ENCODE measurements at regions not wholly inside any gene's neighbourhood (a gene's known extent, or its start where the extent isn't known, plus 50 kb on each side); places are given as distances from the start of the nearest gene placed in this dataset.

- TF ChIP-seq TAF1 (IDR thresholded peaks at IDR 0.05; ENCODE audit: borderline replicate concordance, insufficient read depth, low read length) = no peak
- no peak for TF ChIP-seq FOXP2 (optimal IDR thresholded peaks at IDR 0.05; ENCODE audit: borderline replicate concordance, extremely low read depth, extremely low read length, insufficient read depth)
- no peak for TF ChIP-seq REST (IDR thresholded peaks at IDR 0.05; ENCODE audit: insufficient read depth in 1 of 2, low read depth in 2 of 2, low read length in 2 of 2)
- no peak for TF ChIP-seq POLR2AphosphoS5 (IDR thresholded peaks at IDR 0.05; ENCODE audit: low read depth, low read length)
- TF ChIP-seq SIN3A (IDR thresholded peaks at IDR 0.05; ENCODE audit: borderline replicate concordance, insufficient read depth, low read length) = no peak
These were observed 790.5 kb downstream of the MCTP2 start for GRCh38 chr15:95021816-95022215.

GRCh38 chr15:95024351-95024750 lies 793.0 kb downstream of the MCTP2 start:
- no peak for TF ChIP-seq TAF1 (IDR thresholded peaks at IDR 0.05; ENCODE audit: borderline replicate concordance, insufficient read depth, low read length)
- TF ChIP-seq REST (IDR thresholded peaks at IDR 0.05; ENCODE audit: insufficient read depth in 1 of 2, low read depth in 2 of 2, low read length in 2 of 2) = no peak
- TF ChIP-seq FOXP2 (optimal IDR thresholded peaks at IDR 0.05; ENCODE audit: borderline replicate concordance, extremely low read depth, extremely low read length, insufficient read depth) = no peak
- TF ChIP-seq POLR2AphosphoS5 (IDR thresholded peaks at IDR 0.05; ENCODE audit: low read depth, low read length) = no peak
- no peak for TF ChIP-seq SIN3A (IDR thresholded peaks at IDR 0.05; ENCODE audit: borderline replicate concordance, insufficient read depth, low read length)

- TF ChIP-seq TAF1 (IDR thresholded peaks at IDR 0.05; ENCODE audit: borderline replicate concordance, insufficient read depth, low read length) (no peak), REST (IDR thresholded peaks at IDR 0.05; ENCODE audit: insufficient read depth in 1 of 2, low read depth in 2 of 2, low read length in 2 of 2) (no peak), SIN3A (IDR thresholded peaks at IDR 0.05; ENCODE audit: borderline replicate concordance, insufficient read depth, low read length) (no peak), FOXP2 (optimal IDR thresholded peaks at IDR 0.05; ENCODE audit: borderline replicate concordance, extremely low read depth, extremely low read length, insufficient read depth) (no peak), POLR2AphosphoS5 (IDR thresholded peaks at IDR 0.05; ENCODE audit: low read depth, low read length) (no peak)
These were observed 794.8 kb downstream of the MCTP2 start for GRCh38 chr15:95025924-95026728.

GRCh38 chr15:95027981-95028380 lies 796.6 kb downstream of the MCTP2 start:
- TF ChIP-seq TAF1 (IDR thresholded peaks at IDR 0.05; ENCODE audit: borderline replicate concordance, insufficient read depth, low read length) = no peak
- no peak for TF ChIP-seq POLR2AphosphoS5 (IDR thresholded peaks at IDR 0.05; ENCODE audit: low read depth, low read length)
- no peak for TF ChIP-seq SIN3A (IDR thresholded peaks at IDR 0.05; ENCODE audit: borderline replicate concordance, insufficient read depth, low read length)
- TF ChIP-seq REST (IDR thresholded peaks at IDR 0.05; ENCODE audit: insufficient read depth in 1 of 2, low read depth in 2 of 2, low read length in 2 of 2) = no peak
- TF ChIP-seq FOXP2 (optimal IDR thresholded peaks at IDR 0.05; ENCODE audit: borderline replicate concordance, extremely low read depth, extremely low read length, insufficient read depth) = no peak

Measured in PFSK-1 (cell line).